OCI-LY1 (cell line): ENCODE measurements at regions not wholly inside any gene's neighbourhood (a gene's known extent, or its start where the extent isn't known, plus 50 kb on each side); places are given as distances from the start of the nearest gene placed in this dataset.

Experiments used
- H2AFZ ChIP-seq: fragments of 200-600 bp; sonication (generic), shearing (Covaris generic); 2 replicates; pipeline ENCODE4 v1.6.0; 2014; ENCODE audit warnings: antibody characterized with exemption, mild to moderate bottlenecking, low read length
- H3F3A ChIP-seq: fragments of 200-600 bp; sonication (generic), shearing (Covaris generic); 2 replicates; pipeline ENCODE4 v1.6.0; 2014; ENCODE audit warnings: mild to moderate bottlenecking, antibody characterized with exemption, low read length, moderate library complexity; ENCODE audit not compliant: insufficient read depth
- H3K27ac ChIP-seq: fragments of 200-600 bp; sonication (generic); 2 replicates; pipeline ENCODE4 v1.5.1; 2014; ENCODE audit warnings: low read length, mixed run types, mild to moderate bottlenecking, low read depth; ENCODE audit not compliant: poor library complexity, severe bottlenecking
- H3K27me3 ChIP-seq: fragments of 200-600 bp; sonication (generic); 2 replicates; pipeline ENCODE4 v1.6.0; 2014; ENCODE audit warnings: antibody characterized with exemption, mild to moderate bottlenecking, low read length, moderate library complexity; ENCODE audit not compliant: insufficient read depth
- H3K36me3 ChIP-seq: fragments of 200-600 bp; sonication (generic); 2 replicates; pipeline ENCODE4 v1.6.1; 2014; ENCODE audit warnings: mild to moderate bottlenecking, antibody characterized with exemption, low read length, moderate library complexity, mixed read lengths; ENCODE audit not compliant: insufficient read depth
- H3K4me1 ChIP-seq: fragments of 200-600 bp; sonication (generic); 2 replicates; pipeline ENCODE4 v1.5.1; 2014; ENCODE audit warnings: mild to moderate bottlenecking, low read length, moderate library complexity; ENCODE audit not compliant: insufficient read depth, severe bottlenecking
- H3K4me2 ChIP-seq: fragments of 200-600 bp; sonication (generic), shearing (Covaris generic); 2 replicates; pipeline ENCODE4 v1.6.1; 2014; ENCODE audit warnings: low read length
- H3K4me3 ChIP-seq: fragments of 200-600 bp; sonication (generic); 2 replicates; pipeline ENCODE4 v1.5.1; 2014; ENCODE audit warnings: low read length, low read depth, mild to moderate bottlenecking, mixed read lengths; ENCODE audit not compliant: poor library complexity, severe bottlenecking
- H3K79me2 ChIP-seq: fragments of 200-600 bp; shearing (Covaris generic); 2 replicates; pipeline ENCODE4 v1.6.1; 2016; ENCODE audit warnings: mixed run types, low read length, mixed read lengths; ENCODE audit not compliant: insufficient read depth
- H3K9ac ChIP-seq: fragments of 200-600 bp; sonication (generic), shearing (Covaris generic); 2 replicates; pipeline ENCODE4 v1.6.1; 2014; ENCODE audit warnings: mild to moderate bottlenecking, low read length, mixed read lengths
- H3K9me2 ChIP-seq: fragments of 200-600 bp; sonication (generic), shearing (Covaris generic); 2 replicates; pipeline ENCODE4 v1.6.1; 2014; ENCODE audit warnings: low read depth, mild to moderate bottlenecking, low read length, mixed read lengths
- H3K9me3 ChIP-seq: fragments of 200-600 bp; shearing (Covaris generic); 2 replicates; pipeline ENCODE4 v1.6.1; 2014; ENCODE audit warnings: low read length, mixed read lengths
- H4K20me1 ChIP-seq: fragments of 200-600 bp; sonication (generic), shearing (Covaris generic); 2 replicates; pipeline ENCODE4 v1.6.0; 2016; ENCODE audit warnings: mild to moderate bottlenecking, low read length; ENCODE audit not compliant: insufficient read depth
- EZH2 ChIP-seq: fragments of 200-600 bp; sonication (generic), shearing (Covaris generic); IDR thresholded peaks from 2 replicates; pipeline ENCODE4 v1.8.0; 2017; ENCODE audit warnings: borderline replicate concordance, mixed run types, mild to moderate bottlenecking, antibody characterized with exemption, low read length, moderate library complexity, mixed read lengths
- TF ChIP-seq, protein P1 (sequence below): fragments of 200-600 bp; sonication (generic), shearing (Covaris generic); IDR thresholded peaks from 2 replicates; pipeline ENCODE4 v1.5.1; 2017; ENCODE audit warnings: mild to moderate bottlenecking, antibody characterized with exemption, low read length, moderate library complexity, mixed read lengths

DNA sequence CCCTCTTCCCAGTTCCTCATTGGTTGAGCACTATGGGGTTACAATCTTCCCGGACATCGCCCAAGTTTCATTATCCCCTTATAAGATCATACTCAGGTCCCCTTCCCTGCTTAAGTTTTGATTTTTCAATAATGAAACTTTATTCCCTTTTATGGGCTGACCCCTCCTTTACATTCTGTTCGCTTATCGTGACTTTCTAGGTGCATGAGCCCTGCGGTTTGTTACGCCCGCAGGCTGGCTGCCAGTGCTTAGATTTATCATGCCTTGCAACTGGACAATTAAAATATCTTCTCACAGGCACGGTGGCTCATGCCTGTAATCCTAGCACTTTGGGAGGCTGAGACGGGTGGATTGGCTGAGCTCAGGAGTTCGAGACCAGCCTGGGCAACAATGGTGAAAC lies 127.9 kb upstream of the FER start:
- Histone ChIP-seq H3K27ac (no peak overlapping the region), H4K20me1 (no peaks in the 10 kb centered on the region), H3K9me3 (no peaks in the 10 kb centered on the region), H3F3A (no peaks in the 10 kb centered on the region), H3K79me2 (no peaks in the 10 kb centered on the region), H3K9me2 (no peaks in the 10 kb centered on the region), H3K9ac (no peak overlapping the region), H3K4me1 (no peaks in the 10 kb centered on the region), H3K27me3 (no peaks in the 10 kb centered on the region), H3K36me3 (no peaks in the 10 kb centered on the region), H3K4me3 (no peak overlapping the region), H3K4me2 (no peak overlapping the region), H2AFZ (no peak overlapping the region)
- TF ChIP-seq, protein P1, sequence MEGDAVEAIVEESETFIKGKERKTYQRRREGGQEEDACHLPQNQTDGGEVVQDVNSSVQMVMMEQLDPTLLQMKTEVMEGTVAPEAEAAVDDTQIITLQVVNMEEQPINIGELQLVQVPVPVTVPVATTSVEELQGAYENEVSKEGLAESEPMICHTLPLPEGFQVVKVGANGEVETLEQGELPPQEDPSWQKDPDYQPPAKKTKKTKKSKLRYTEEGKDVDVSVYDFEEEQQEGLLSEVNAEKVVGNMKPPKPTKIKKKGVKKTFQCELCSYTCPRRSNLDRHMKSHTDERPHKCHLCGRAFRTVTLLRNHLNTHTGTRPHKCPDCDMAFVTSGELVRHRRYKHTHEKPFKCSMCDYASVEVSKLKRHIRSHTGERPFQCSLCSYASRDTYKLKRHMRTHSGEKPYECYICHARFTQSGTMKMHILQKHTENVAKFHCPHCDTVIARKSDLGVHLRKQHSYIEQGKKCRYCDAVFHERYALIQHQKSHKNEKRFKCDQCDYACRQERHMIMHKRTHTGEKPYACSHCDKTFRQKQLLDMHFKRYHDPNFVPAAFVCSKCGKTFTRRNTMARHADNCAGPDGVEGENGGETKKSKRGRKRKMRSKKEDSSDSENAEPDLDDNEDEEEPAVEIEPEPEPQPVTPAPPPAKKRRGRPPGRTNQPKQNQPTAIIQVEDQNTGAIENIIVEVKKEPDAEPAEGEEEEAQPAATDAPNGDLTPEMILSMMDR, result no peak
- TF ChIP-seq EZH2, result no peak

DNA sequence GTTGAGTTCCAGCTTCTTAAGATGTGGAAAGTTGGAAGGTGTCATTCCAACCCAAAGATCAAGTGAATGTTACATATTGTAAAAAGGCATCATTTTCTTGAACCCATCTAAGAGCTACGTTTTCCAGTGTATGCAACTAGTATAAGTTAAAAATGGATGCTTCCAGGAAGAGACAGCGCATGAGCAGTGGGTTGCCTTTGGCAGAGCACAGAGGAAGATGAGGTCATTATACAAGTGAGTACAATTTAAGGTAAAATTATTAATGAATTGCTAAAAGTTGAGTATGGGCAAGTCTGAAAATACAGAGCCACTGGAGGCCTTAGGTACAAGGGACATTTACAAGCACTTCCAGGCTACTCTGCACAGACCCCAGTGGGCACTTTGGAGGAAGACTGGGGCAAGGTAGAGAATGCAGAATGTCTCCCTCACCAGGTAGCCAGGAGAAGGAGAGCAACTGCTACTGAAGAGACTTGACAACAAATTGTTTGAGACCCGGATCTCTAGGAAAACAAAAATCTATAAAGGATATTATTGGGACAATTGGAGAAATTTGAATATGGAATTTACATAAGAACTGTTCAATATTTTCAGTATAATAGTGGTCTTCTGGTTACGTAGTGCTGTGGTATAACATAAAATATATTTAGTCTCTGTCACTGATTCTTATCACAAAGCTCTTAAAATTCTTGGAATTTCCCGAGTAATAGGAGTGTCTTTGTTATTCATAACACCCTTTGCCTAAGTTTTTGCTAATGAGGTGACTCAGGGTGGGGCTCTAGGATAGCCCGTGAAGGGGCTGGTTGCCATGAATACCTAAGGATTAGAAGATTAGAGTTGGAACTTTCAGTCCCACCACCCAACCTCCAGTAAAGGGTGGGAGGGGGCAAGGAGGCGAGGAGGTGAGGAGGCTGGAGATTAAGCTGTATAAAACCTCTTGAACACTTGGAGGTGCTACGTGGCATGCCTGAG lies 129.9 kb upstream of the FER start:
- no peak overlapping the region for H3K4me3 ChIP-seq
- no peaks in the 10 kb centered on the region for H4K20me1 ChIP-seq
- TF ChIP-seq, protein P1, result peak; percentile 12; the same call in 1 of the 2 replicates
- TF ChIP-seq EZH2, result no peak
- no peak overlapping the region for H3K9ac ChIP-seq
- H3K27ac ChIP-seq, result no peak overlapping the region
- H3K79me2 ChIP-seq, result no peaks in the 10 kb centered on the region
- H2AFZ ChIP-seq, result no peak overlapping the region
- no peaks in the 10 kb centered on the region for H3K9me3 ChIP-seq
- no peaks in the 10 kb centered on the region for H3K36me3 ChIP-seq
- no peaks in the 10 kb centered on the region for H3K9me2 ChIP-seq
- no peaks in the 10 kb centered on the region for H3K4me1 ChIP-seq
- no peak overlapping the region for H3K4me2 ChIP-seq
- no peaks in the 10 kb centered on the region for H3F3A ChIP-seq
- H3K27me3 ChIP-seq, result no peaks in the 10 kb centered on the region

DNA sequence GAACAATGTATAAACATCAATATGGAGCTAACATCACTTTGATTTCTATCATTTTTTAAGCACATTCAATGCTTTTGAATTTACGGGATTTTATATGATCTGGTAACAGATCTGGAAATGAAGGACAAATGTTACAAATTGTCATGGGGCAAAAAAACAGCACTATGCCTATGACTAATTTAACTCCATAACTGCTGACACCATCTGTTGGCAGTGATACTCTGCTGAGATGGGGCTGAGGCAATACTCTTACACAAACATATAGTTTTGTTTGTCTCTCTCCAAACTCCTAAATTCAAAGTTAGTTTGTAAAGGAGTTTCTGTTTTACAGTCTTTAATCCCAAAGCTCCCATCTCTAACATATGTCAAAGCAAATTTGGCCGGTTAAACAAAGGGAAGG lies 132.5 kb upstream of the FER start:
- H3K9me3 ChIP-seq, result no peaks in the 10 kb centered on the region
- no peak overlapping the region for H2AFZ ChIP-seq
- H3K27me3 ChIP-seq, result no peaks in the 10 kb centered on the region
- H4K20me1 ChIP-seq, result no peaks in the 10 kb centered on the region
- H3K4me2 ChIP-seq, result no peak overlapping the region
- H3K4me3 ChIP-seq, result no peak overlapping the region
- H3K9ac ChIP-seq, result no peak overlapping the region
- H3F3A ChIP-seq, result no peaks in the 10 kb centered on the region
- no peak overlapping the region for H3K27ac ChIP-seq
- no peaks in the 10 kb centered on the region for H3K36me3 ChIP-seq
- no peaks in the 10 kb centered on the region for H3K79me2 ChIP-seq
- no peaks in the 10 kb centered on the region for H3K9me2 ChIP-seq
- TF ChIP-seq, protein P1, result no peak
- no peaks in the 10 kb centered on the region for H3K4me1 ChIP-seq
